H54 (cell line): ENCODE measurements at regions not wholly inside any gene's neighbourhood (a gene's known extent, or its start where the extent isn't known, plus 50 kb on each side); places are given as distances from the start of the nearest gene placed in this dataset.

Source experiments
- DNase-seq: peaks from one replicate; pipeline ENCODE4 v3.0.0; 2011; ENCODE audit warnings: low spot score, mixed read lengths; ENCODE audit not compliant: insufficient read length
- FAIRE-seq: peaks from 3 replicates; lab custom pipeline; 2011; peaks lifted over from hg19 to GRCh38; lab: Jason Lieb, UNC
- POLR2A ChIP-seq: IDR thresholded peaks from 2 replicates; pipeline ENCODE4 v1.6.1; 2011; ENCODE audit warnings: low read depth, mild to moderate bottlenecking, low read length

GRCh38 chr13:33763021-33763420 is 54.9 kb upstream of the RFC3 start:
- no peak for DNase-seq
- TF ChIP-seq POLR2A: no peak
- FAIRE-seq: no peak

- TF ChIP-seq POLR2A: no peak
- FAIRE-seq: no peak
- no peak for DNase-seq
Measured at GRCh38 chr13:33764716-33765115, 53.2 kb upstream of the RFC3 start.

DNA sequence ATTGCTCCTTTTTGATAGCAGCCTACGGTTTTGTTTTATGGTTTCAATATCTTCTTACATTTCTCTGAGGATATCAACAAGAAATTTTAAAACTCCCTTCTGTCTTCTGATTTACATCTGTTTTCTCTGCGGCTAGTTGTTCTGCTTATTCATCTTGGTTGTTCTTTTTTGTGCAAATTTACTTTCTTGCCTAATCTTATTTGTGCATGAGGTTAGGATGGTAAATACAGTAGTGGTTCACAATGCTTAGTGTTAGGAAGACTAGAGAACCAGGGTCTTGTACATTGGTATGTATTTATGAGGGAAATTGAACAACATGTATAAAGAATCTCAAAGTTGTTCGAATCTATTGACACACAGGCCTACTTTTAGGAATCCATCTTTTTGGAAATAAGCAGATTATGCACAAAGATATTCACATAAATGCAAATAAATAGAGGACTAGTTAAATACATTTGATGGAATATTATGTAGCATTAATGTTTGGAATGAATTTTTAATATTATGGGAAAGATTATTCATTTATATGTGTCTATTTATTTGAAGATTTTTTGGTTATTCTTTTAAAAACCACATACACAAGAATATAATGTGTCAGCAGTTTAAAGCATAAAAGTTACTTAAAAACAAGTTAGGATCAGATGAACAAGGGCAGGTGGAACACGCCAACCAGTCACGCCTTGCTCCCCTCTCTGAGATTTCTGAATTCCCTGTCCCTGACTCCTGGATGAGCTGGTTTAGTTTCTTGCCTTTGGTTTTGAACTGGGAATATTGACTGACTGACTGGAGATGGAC is 51.4 kb upstream of the RFC3 start:
- FAIRE-seq (no peak), DNase-seq (no peak)
- TF ChIP-seq POLR2A: no peak

- no peak for TF ChIP-seq POLR2A
- DNase-seq (no peak), FAIRE-seq (no peak)
Measured at GRCh38 chr13:33767140-33767539, 50.8 kb upstream of the RFC3 start.
